GM12891 (cell line): ENCODE measurements at regions not wholly inside any gene's neighbourhood (a gene's known extent, or its start where the extent isn't known, plus 50 kb on each side); places are given as distances from the start of the nearest gene placed in this dataset.

Source experiments
- POLR2A ChIP-seq: IDR thresholded peaks from 2 replicates; pipeline ENCODE4 v1.6.1; 2011; ENCODE audit warnings: low read depth, low read length, control low read depth
- POLR2AphosphoS5 ChIP-seq: IDR thresholded peaks from 2 replicates; pipeline ENCODE4 v1.6.1; 2011; ENCODE audit warnings: low read depth, low read length, control low read depth
- TAF1 ChIP-seq: IDR thresholded peaks from 2 replicates; pipeline ENCODE4 v1.6.1; 2011; ENCODE audit warnings: low read depth, low read length, control low read depth

- TF ChIP-seq POLR2A (no peak), POLR2AphosphoS5 (no peak), TAF1 (no peak)
These were observed 1090.6 kb downstream of the GALC start for GRCh38 chr14:86902176-86902950.
